ENCODE measurements at regions not wholly inside any gene's neighbourhood (a gene's known extent, or its start where the extent isn't known, plus 50 kb on each side); places are given as distances from the start of the nearest gene placed in this dataset.

GRCh38 chr5:174189654-174190541 is 144.4 kb downstream of the NSG2 start:
- WGBS, 2 donors (ENCODE audit: low coverage in 1 of 2) = 13 to 38% methylated on average over 9 to 15 of the region's 19 CpGs
- H3K4me3 ChIP-seq = no peak overlapping the region
- no peak for ATAC-seq

DNA sequence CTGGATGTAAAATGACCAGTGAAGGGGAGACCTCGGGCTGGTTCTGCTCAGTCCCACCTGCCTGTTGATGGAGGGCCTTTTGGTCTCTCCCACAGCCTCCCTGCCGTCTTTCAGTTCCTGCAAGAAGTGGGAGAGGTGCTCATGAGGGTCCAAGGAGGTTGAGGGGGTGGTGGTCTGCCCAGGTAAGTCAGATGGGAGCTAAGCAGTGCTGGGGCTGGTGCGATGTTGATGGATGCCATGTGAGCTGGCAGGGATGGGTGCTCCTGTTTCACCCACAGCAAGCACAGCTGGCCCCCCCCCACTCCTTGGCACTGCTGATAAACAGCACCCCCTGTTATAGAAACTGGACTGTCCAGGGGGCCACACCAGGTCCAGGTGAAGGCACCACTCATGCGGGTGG is 145.6 kb downstream of the NSG2 start:
- Histone ChIP-seq H3K9me3 (no peaks in the 10 kb centered on the region), H3K36me3 (no peaks in the 10 kb centered on the region), H3K27ac (no peak overlapping the region), H3K4me3 (no peak overlapping the region), H3K27me3 (peaks cover 46% of the 10 kb centered on the region), H3K4me1 (no peaks in the 10 kb centered on the region)
- ATAC-seq = no peak
- 70 to 77% methylated on average over 2 to 3 of the region's 4 CpGs for WGBS, 2 donors (ENCODE audit: low coverage in 1 of 2)
- TF ChIP-seq EP300 (IDR thresholded peaks at IDR 0.05) (no peak), POLR2A (IDR thresholded peaks at IDR 0.05) (no peak), POLR2AphosphoS5 (IDR thresholded peaks at IDR 0.05) (no peak)
- TF ChIP-seq, protein P1, sequence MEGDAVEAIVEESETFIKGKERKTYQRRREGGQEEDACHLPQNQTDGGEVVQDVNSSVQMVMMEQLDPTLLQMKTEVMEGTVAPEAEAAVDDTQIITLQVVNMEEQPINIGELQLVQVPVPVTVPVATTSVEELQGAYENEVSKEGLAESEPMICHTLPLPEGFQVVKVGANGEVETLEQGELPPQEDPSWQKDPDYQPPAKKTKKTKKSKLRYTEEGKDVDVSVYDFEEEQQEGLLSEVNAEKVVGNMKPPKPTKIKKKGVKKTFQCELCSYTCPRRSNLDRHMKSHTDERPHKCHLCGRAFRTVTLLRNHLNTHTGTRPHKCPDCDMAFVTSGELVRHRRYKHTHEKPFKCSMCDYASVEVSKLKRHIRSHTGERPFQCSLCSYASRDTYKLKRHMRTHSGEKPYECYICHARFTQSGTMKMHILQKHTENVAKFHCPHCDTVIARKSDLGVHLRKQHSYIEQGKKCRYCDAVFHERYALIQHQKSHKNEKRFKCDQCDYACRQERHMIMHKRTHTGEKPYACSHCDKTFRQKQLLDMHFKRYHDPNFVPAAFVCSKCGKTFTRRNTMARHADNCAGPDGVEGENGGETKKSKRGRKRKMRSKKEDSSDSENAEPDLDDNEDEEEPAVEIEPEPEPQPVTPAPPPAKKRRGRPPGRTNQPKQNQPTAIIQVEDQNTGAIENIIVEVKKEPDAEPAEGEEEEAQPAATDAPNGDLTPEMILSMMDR (IDR thresholded peaks at IDR 0.05) = no peak

More at GRCh38 chr5:174189654-174190541, 144.4 kb downstream of the NSG2 start:
- H3K27ac ChIP-seq = no peak overlapping the region
- H3K27me3 ChIP-seq = peaks cover 46% of the 10 kb centered on the region
- TF ChIP-seq POLR2A (IDR thresholded peaks at IDR 0.05) = no peak
- no peaks in the 10 kb centered on the region for H3K4me1 ChIP-seq
- no peaks in the 10 kb centered on the region for H3K9me3 ChIP-seq
- no peaks in the 10 kb centered on the region for H3K36me3 ChIP-seq

GRCh38 chr5:174191850-174192655 is 146.5 kb downstream of the NSG2 start:
- ATAC-seq = no peak
- no peak overlapping the region for H3K27ac ChIP-seq
- 32 to 45% methylated on average over 7 to 10 of the region's 10 CpGs for WGBS, 2 donors (ENCODE audit: low coverage in 1 of 2)

GRCh38 chr5:174192901-174193300 is 147.4 kb downstream of the NSG2 start:
- Histone ChIP-seq H3K4me3 (no peak overlapping the region), H3K9me3 (no peaks in the 10 kb centered on the region), H3K27ac (no peak overlapping the region), H3K27me3 (peaks cover 46% of the 10 kb centered on the region), H3K36me3 (no peaks in the 10 kb centered on the region), H3K4me1 (no peaks in the 10 kb centered on the region)
- no peak for ATAC-seq
- 78 to 82% methylated on average over 11 to 12 of the region's 14 CpGs for WGBS, 2 donors (ENCODE audit: low coverage in 1 of 2)
- TF ChIP-seq POLR2AphosphoS5 (IDR thresholded peaks at IDR 0.05) (no peak), POLR2A (IDR thresholded peaks at IDR 0.05) (no peak), EP300 (IDR thresholded peaks at IDR 0.05) (no peak)
- TF ChIP-seq, protein P1 (IDR thresholded peaks at IDR 0.05) = no peak

More at GRCh38 chr5:174191850-174192655, 146.5 kb downstream of the NSG2 start:
- Histone ChIP-seq H3K9me3 (no peaks in the 10 kb centered on the region), H3K36me3 (no peaks in the 10 kb centered on the region), H3K4me1 (no peaks in the 10 kb centered on the region), H3K27me3 (peaks cover 46% of the 10 kb centered on the region), H3K4me3 (no peak overlapping the region)
- TF ChIP-seq, protein P1 (IDR thresholded peaks at IDR 0.05) = no peak
- no peak for TF ChIP-seq POLR2AphosphoS5 (IDR thresholded peaks at IDR 0.05)
- no peak for TF ChIP-seq POLR2A (IDR thresholded peaks at IDR 0.05)
- TF ChIP-seq EP300 (IDR thresholded peaks at IDR 0.05) = no peak

DNA sequence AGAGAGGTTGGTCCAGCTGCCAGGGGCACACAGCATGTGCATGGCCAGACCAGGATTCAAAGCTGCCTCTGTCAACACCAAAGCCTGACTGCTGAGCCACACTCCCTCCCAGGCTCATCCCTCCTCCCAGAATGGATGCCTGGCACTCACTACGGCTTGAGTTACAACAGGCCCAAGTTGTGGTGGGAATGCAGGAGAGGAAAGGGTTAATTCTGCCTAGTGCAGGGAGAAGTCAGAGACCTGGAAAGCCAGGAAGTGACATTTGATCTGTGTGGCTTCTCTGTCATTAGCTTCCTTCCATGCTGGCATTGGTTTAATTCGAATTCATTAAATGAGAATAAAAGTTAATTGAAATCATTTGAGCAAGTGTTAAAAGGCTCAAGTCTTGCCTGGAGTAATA is 150.0 kb downstream of the NSG2 start:
- TF ChIP-seq EP300 (IDR thresholded peaks at IDR 0.05) = no peak
- TF ChIP-seq POLR2A (IDR thresholded peaks at IDR 0.05) = no peak
- TF ChIP-seq, protein P1 (IDR thresholded peaks at IDR 0.05) = no peak
- no peak for TF ChIP-seq POLR2AphosphoS5 (IDR thresholded peaks at IDR 0.05)
- no peaks in the 10 kb centered on the region for H3K4me1 ChIP-seq
- no peak overlapping the region for H3K4me3 ChIP-seq
- H3K27me3 ChIP-seq = peaks cover 28% of the 10 kb centered on the region
- WGBS, 2 donors (ENCODE audit: low coverage in 1 of 2) = 48 to 54% methylated on average over 1 to 2 of the region's 2 CpGs
- no peak overlapping the region for H3K27ac ChIP-seq
- no peaks in the 10 kb centered on the region for H3K36me3 ChIP-seq
- no peak for ATAC-seq
- no peaks in the 10 kb centered on the region for H3K9me3 ChIP-seq

Measured in gastroesophageal sphincter (tissue), 4 donors.